ENCODE measurements at regions not wholly inside any gene's neighbourhood (a gene's known extent, or its start where the extent isn't known, plus 50 kb on each side); places are given as distances from the start of the nearest gene placed in this dataset.

DNA sequence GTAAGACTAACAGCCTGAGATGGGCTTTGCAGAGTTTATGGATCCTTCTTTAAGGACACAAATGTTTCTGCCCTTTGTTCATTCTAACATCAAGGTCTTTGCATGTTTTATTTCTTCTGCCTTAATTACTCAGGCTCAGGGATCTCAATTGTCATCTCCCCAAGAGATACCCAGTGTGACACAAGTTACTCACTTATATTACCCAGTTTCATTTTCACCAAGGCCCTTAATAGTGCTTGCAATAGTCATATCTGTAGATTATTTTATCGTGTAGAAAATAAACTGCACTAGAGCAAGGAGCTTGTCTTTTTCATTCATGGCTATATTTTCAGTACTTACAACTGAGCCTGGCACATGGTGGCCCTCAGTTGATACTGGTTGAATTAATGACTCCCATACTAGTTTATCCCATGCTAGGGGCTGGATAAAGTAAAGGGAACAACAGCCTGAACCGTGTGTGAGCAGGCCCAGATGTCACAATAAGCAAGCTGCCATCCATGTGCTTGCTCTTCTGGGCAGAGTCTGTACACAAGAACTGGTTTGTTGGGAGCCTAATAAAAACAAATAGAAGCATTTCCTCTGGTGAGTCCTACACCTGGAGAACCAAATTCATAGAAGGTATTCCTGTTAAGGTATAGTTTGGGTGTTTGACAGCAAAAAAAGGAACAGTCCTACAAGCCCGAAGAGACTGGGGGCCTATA lies 112.5 kb upstream of the CD180 start:
- no peak for TF ChIP-seq CTCF (IDR thresholded peaks at IDR 0.05; ENCODE audit: insufficient read depth, low read depth, low read length, missing control alignments)
- peak; percentile 56 for DNase-seq (ENCODE audit: low read depth)
- no peak overlapping the region for H3K4me3 ChIP-seq (ENCODE audit: low read length)

DNA sequence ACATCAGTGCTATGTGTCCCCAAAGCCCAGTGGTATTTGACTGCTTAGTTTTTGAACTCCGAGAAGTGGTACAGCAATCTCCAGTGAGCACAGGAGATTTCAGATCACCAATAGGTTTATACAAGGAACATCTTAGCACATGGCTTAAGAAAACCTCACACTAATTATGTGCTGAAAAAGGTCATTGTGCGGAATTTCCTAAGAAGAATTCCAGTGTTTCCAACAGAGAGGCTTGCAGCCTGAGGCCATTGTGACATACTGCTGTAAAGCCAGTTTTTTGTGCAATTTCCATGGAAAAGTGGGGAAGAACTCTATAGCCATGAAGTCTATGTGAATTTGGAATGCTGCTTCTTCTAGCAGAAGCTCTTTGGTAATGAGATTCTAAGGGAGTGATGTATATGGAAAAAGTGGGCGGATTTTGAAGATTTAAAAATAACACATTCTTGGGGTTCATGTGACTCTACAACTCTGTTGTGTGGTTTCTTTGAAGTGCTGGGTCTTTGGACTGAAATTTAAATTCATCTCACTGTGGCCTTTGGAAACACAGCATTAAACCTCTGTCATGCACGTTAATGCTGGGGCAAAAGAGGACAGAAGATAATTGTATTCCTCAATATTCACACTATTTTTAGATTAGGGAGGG lies 110.5 kb upstream of the CD180 start:
- no peak for TF ChIP-seq CTCF (IDR thresholded peaks at IDR 0.05; ENCODE audit: insufficient read depth, low read depth, low read length, missing control alignments)
- H3K4me3 ChIP-seq (ENCODE audit: low read length), result no peak overlapping the region
- no peak for DNase-seq (ENCODE audit: low read depth)

- no peak for TF ChIP-seq CTCF (IDR thresholded peaks at IDR 0.05; ENCODE audit: insufficient read depth, low read depth, low read length, missing control alignments)
- peak; percentile 46 for DNase-seq (ENCODE audit: low read depth)
- H3K4me3 ChIP-seq (ENCODE audit: low read length), result no peak overlapping the region
These were observed 109.5 kb upstream of the CD180 start for GRCh38 chr5:67305913-67306710.

GRCh38 chr5:67305401-67305800 lies 108.8 kb upstream of the CD180 start:
- H3K4me3 ChIP-seq (ENCODE audit: low read length), result no peak overlapping the region
- no peak for DNase-seq (ENCODE audit: low read depth)
- TF ChIP-seq CTCF (IDR thresholded peaks at IDR 0.05; ENCODE audit: insufficient read depth, low read depth, low read length, missing control alignments), result no peak

GRCh38 chr5:67303356-67303755 lies 106.8 kb upstream of the CD180 start:
- no peak overlapping the region for H3K4me3 ChIP-seq (ENCODE audit: low read length)
- TF ChIP-seq CTCF (IDR thresholded peaks at IDR 0.05; ENCODE audit: insufficient read depth, low read depth, low read length, missing control alignments), result no peak
- peak; percentile 41 for DNase-seq (ENCODE audit: low read depth)

GRCh38 chr5:67301285-67301903 lies 104.8 kb upstream of the CD180 start:
- no peak overlapping the region for H3K4me3 ChIP-seq (ENCODE audit: low read length)
- DNase-seq (ENCODE audit: low read depth), result peak; percentile 91
- TF ChIP-seq CTCF (IDR thresholded peaks at IDR 0.05; ENCODE audit: insufficient read depth, low read depth, low read length, missing control alignments), result no peak
